Lung (tissue), 11 donors: ENCODE measurements at regions not wholly inside any gene's neighbourhood (a gene's known extent, or its start where the extent isn't known, plus 50 kb on each side); places are given as distances from the start of the nearest gene placed in this dataset.
A peak's percentile ranks its signal among the peaks of the same experiment; 100 is the strongest.

ENCODE experiments used
- ATAC-seq: fragments of 200-7000 bp; cut with Tn5 transposase; one replicate; pipeline ENCODE4 v1.9.1; 2020; ENCODE audit warnings: moderate number of reproducible peaks; ENCODE audit not compliant: insufficient read depth, low FRiP score
- DNase-seq, 3 donors: peaks; one replicate each; pipeline ENCODE4 v3.0.0-alpha.2; 2013 to 2017
- H3K27ac ChIP-seq, 2 donors: one replicate each; pipeline ENCODE4 v1.5.1; 2013; ENCODE audit warnings: mild to moderate bottlenecking in 2 of 2, moderate library complexity in 2 of 2, control low read depth in 1 of 2, inconsistent platforms in 1 of 2, low read depth in 1 of 2, low read length in 1 of 2
- H3K27me3 ChIP-seq, 3 donors: one replicate each; pipeline ENCODE4 v1.5.1; 2013; ENCODE audit warnings: low read length in 2 of 3; ENCODE audit not compliant: control insufficient read depth in 3 of 3, insufficient read depth in 3 of 3
- H3K36me3 ChIP-seq, 4 donors: one replicate each; pipeline ENCODE4 v1.5.1; 2013; ENCODE audit warnings: low read length in 4 of 4, mild to moderate bottlenecking in 1 of 4, moderate library complexity in 1 of 4; ENCODE audit not compliant: control insufficient read depth in 4 of 4, insufficient read depth in 4 of 4
- H3K4me1 ChIP-seq, 5 donors: one replicate each; pipeline ENCODE4 v1.5.1; 2013; ENCODE audit warnings: low read length in 5 of 5, mild to moderate bottlenecking in 2 of 5, moderate library complexity in 1 of 5; ENCODE audit not compliant: control insufficient read depth in 5 of 5, insufficient read depth in 5 of 5
- H3K4me3 ChIP-seq: one replicate; pipeline ENCODE4 v1.5.1; 2013; ENCODE audit warnings: mild to moderate bottlenecking, control low read depth, moderate library complexity
- H3K9ac ChIP-seq, 2 donors: one replicate each; pipeline ENCODE4 v1.5.1; 2013; ENCODE audit warnings: low read length in 2 of 2, control low read depth in 1 of 2; ENCODE audit not compliant: insufficient read depth in 1 of 2
- H3K9me3 ChIP-seq, 4 donors: one replicate each; pipeline ENCODE4 v1.5.1; 2013; ENCODE audit warnings: low read length in 3 of 4, mild to moderate bottlenecking in 1 of 4, moderate library complexity in 1 of 4; ENCODE audit not compliant: control insufficient read depth in 4 of 4, insufficient read depth in 3 of 4
- WGBS, 2 donors: extraction: QIAGEN DNeasy Blood & Tissue Kit; methylation state at CpG; one replicate each; pipeline ENCODE4 v1.1.7; 2013; 5-methylcytosine and 5-hydroxymethylcytosine counted together
- TF ChIP-seq, protein P1 (sequence below): IDR thresholded peaks from 2 replicates; pipeline ENCODE4 v1.5.1; 2012; ENCODE audit warnings: mild to moderate bottlenecking; ENCODE audit errors: control extremely low read depth, extremely low read depth
- donor health status: control.
- donor health status: control.
- donor health status: Bipolar disorder and iron deficiency.
- donor health status: healthy.
- donor health status: DM: yes; HTN: yes; CAD: no.

DNA sequence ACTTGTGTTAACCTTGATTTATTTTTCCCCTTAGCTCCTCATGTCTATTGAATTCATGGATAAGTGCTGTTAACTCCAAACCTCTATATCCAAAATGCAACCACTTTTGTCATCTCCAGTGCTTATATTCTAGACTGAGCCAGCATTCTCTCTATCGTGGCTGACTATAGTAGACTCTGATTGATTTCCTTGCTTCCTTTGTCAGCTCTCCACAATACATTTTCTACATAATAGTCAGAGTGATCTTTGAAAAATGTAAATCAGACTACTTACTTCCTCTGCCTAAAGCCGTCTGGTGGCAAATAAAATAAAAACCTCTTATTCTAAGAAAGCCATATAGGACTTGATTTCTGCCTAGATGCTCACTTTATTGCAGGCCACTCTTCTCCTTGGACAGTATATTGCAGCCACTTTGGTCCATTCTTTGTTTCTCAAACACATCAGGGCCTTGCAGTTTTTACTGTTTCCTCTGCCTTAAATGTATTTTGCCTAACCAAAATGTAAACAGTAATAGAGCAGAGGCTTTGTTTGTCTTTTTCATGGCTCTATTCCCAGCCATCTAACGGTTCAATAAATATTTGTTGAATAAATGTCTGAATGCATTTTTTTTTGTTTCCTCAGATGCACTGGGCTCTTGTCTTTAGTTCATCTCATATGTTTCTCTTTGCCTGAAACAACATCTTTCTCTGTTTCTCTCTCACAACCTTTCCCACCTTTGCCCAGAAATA, 243.6 kb upstream of the CSNK1A1L start:
- 48 to 57% methylated on average over 3 of the region's 3 CpGs for WGBS, 2 donors
- TF ChIP-seq, protein P1, sequence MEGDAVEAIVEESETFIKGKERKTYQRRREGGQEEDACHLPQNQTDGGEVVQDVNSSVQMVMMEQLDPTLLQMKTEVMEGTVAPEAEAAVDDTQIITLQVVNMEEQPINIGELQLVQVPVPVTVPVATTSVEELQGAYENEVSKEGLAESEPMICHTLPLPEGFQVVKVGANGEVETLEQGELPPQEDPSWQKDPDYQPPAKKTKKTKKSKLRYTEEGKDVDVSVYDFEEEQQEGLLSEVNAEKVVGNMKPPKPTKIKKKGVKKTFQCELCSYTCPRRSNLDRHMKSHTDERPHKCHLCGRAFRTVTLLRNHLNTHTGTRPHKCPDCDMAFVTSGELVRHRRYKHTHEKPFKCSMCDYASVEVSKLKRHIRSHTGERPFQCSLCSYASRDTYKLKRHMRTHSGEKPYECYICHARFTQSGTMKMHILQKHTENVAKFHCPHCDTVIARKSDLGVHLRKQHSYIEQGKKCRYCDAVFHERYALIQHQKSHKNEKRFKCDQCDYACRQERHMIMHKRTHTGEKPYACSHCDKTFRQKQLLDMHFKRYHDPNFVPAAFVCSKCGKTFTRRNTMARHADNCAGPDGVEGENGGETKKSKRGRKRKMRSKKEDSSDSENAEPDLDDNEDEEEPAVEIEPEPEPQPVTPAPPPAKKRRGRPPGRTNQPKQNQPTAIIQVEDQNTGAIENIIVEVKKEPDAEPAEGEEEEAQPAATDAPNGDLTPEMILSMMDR = no peak
- ATAC-seq (no peak), DNase-seq (peak in 2 of 3 donors; percentile 80 to 84)
- Histone ChIP-seq H3K9ac (no peak overlapping the region), H3K36me3 (no peaks in the 10 kb centered on the region), H3K27me3 (no peaks in the 10 kb centered on the region), H3K4me1 (peaks cover 0 to 11% (median 3%) of the 10 kb centered on the region in 5 donors), H3K27ac (no peak overlapping the region), H3K4me3 (no peak overlapping the region), H3K9me3 (peaks cover 0 to 2% (median 0%) of the 10 kb centered on the region in 4 donors)

DNA sequence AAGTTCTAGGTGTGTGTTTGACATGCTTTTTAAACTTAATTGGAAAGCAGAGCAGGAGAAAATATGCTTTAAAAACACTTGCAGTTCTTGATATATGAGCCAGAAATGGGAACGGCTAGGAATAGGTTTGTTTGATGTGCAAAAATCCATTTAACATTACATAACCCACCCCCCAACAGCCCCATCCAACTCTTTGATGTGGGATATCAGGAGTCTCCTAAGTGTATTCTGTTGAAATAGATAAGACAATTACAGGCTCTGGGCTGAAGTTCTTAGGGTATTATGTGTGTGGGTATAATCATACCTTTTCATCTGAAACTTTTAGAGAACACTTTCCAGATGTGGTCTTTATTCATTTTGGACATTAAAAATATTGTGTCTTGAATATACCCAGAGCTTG, 240.4 kb upstream of the CSNK1A1L start:
- H3K4me3 ChIP-seq = no peak overlapping the region
- TF ChIP-seq, protein P1 = no peak
- ATAC-seq (no peak), DNase-seq (no peak)
- H3K4me1 ChIP-seq = peaks cover 0 to 11% (median 3%) of the 10 kb centered on the region in 5 donors
- no peak overlapping the region for H3K9ac ChIP-seq
- 14 to 20% methylated on average over 1 of the region's 1 CpG for WGBS, 2 donors
- H3K36me3 ChIP-seq = no peaks in the 10 kb centered on the region
- H3K9me3 ChIP-seq = peaks cover 0 to 2% (median 0%) of the 10 kb centered on the region in 4 donors
- no peaks in the 10 kb centered on the region for H3K27me3 ChIP-seq
- no peak overlapping the region for H3K27ac ChIP-seq

GRCh38 chr13:37345391-37345790, 239.9 kb upstream of the CSNK1A1L start:
- ATAC-seq = no peak
- TF ChIP-seq, protein P1 = no peak
- WGBS, 2 donors = 88 to 89% methylated on average over 5 of the region's 5 CpGs

DNA sequence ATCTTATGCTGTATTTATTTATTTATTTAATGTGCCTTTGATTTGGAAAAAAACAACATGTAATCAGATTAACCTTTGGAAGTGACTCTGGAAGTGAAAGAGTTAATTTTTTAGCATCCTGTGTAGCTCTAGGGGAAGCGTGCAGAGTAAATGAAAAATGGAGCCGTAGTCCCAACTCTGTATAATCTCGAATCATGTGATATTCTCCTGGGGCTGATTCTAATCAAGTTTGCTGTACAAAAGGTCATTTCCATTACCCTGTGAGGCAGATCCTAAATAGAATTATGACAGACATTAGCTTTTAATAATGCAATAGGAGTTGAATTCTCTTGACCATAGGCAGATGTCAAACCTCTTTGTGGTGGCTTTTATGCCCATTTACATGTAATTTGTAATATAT, 238.6 kb upstream of the CSNK1A1L start:
- Histone ChIP-seq H3K27me3 (no peaks in the 10 kb centered on the region), H3K4me3 (no peak overlapping the region), H3K36me3 (no peaks in the 10 kb centered on the region), H3K27ac (no peak overlapping the region), H3K9me3 (peaks cover 0 to 2% (median 0%) of the 10 kb centered on the region in 4 donors), H3K9ac (no peak overlapping the region), H3K4me1 (peaks cover 0 to 9% (median 1%) of the 10 kb centered on the region in 5 donors)
- TF ChIP-seq, protein P1 = no peak
- 19% methylated on average over 3 of the region's 3 CpGs for WGBS, 2 donors
- no peak for ATAC-seq
- no peak for DNase-seq

More at GRCh38 chr13:37345391-37345790, 239.9 kb upstream of the CSNK1A1L start:
- no peak overlapping the region for H3K4me3 ChIP-seq
- H3K36me3 ChIP-seq = no peaks in the 10 kb centered on the region
- no peaks in the 10 kb centered on the region for H3K27me3 ChIP-seq
- H3K27ac ChIP-seq = no peak overlapping the region
- peaks cover 0 to 2% (median 0%) of the 10 kb centered on the region in 4 donors for H3K9me3 ChIP-seq
- H3K4me1 ChIP-seq = peaks cover 0 to 11% (median 3%) of the 10 kb centered on the region in 5 donors
- no peak for DNase-seq
- H3K9ac ChIP-seq = no peak overlapping the region
